Activated CD4-positive, alpha-beta T cell treated with anti-CD3 and anti-CD28 coated beads for 48 hours (primary cell): ENCODE measurements at regions not wholly inside any gene's neighbourhood (a gene's known extent, or its start where the extent isn't known, plus 50 kb on each side); places are given as distances from the start of the nearest gene placed in this dataset.
"Not testable (repeated sequence)": the region's sequence is repeated elsewhere in the genome, so short reads cannot be mapped to it uniquely, and the experiment has no call there.

ENCODE experiments used
- DNase-seq: peaks from one replicate; pipeline ENCODE4 v3.0.0-alpha.2; 2020

DNA sequence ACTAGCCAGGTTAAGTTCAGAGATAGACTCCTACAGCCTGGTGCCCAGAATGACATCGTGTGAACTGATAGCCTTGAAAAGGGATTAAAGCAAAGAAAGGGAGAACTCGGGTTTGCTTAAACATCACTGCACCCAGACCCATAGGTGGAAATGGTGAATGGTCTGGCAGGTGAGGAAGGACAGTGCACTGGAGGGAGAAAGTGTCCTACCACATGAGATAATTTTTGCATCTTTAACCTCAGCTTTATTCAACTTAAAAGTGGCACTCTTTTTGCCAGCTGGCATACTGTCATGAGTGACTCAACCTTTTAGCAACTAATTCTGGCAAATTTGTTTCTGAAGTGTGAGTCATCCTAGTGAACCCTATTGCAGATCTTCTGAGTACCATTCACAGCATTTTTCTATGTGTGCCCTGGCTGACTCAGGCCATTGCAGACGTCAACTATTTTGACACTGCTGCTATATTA is 53.0 kb upstream of the DAPP1 start:
- peak; percentile 50 for DNase-seq

DNA sequence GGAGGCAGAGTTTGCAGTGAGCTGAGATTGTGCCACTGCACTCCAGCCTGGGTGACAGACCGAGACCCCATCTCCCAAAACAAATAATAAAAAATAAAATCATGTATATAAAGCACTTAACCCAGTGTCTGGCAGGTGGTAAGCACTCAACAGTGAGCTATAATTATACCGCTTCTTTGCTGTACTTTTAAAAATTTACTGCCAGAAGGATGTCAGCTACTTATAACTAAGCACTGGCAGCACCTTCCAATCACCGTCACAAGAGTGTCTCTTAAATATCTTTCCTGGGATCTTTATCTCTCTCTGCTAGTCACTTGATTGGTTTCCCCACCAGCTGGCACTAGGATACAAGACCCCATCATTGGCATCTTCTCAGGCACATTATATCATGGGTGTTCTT is 53.9 kb upstream of the DAPP1 start:
- DNase-seq, result no peak

DNA sequence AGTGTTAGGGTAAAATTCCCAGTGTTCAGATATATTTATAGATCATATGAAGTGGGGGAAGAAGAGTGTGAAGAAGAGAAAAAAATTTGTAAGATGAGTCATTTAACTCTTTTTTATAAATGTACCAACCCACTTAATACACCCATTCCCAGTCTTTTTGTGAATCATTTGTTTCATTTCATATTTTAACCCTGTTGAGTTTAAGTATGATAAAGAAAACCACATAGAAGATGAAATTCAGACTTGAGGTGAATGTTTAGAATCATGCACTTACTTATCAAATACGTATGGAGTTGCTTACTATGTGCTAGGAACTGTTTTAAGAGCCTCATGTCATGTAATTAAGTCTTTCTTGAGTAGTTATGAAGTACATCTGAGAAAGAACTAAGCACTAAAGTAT is 56.6 kb upstream of the DAPP1 start:
- no peak for DNase-seq

DNA sequence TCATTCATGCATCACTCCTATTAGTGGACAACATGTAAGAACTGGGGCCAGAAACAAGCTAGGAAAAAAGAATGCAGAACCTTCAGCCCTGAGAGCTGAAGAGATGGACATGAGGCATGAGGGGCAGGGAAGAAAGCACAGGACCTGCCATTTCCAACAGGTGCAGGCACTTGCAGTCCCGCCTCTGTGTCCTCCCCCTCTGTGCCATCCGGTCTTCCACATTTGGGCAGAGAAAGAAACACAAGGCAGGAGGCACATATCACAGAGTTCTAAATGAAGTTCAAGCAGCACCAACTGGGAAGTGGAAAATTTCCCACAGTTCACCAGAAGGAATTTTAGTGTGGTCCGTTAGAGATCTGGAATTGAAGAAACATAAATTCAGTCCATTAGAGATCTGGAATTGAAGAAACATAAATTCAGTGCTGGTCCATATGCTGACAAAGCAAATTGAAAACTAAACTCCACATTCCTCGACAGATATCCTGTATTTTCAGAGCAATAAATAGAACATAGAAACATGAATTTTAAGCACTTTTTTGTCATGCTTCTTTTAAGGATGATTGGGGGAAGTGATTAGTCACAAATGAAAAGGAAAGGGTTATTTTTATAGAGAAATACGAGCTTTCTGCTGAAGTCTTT is 57.2 kb upstream of the DAPP1 start:
- no peak for DNase-seq

DNA sequence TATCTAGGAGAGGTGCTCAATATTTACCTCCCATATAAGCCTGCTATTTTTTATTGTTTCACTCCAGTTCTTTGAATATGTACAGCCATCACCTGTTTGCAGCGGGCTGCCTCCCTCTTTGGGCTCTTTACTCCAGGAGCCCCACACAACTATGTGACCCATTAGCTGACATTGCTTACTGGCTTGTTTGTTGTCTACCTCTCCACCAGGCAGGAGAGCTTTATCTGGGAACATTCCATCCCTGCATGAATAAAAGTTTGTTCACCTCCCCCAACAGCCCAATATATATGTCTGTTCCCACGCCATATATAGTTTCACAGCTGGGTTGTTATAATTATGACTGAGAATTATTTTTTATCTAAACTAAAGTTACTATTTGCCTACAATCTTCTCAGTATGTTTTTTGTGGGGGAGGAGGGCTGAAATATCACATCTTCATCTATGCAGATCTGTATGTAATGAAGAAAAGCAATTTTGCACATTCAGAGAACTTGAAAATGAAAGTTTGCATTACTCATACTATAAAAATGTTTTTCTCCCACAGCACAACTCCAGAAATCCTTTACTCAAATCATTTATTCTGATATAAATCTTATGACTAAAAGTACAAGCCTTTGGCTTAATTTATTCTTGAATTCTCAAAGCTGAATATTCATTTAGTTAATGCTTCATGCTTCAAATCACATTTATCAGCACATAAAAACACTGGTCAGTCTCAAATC is 61.2 kb upstream of the DAPP1 start:
- DNase-seq, result no peak

DNA sequence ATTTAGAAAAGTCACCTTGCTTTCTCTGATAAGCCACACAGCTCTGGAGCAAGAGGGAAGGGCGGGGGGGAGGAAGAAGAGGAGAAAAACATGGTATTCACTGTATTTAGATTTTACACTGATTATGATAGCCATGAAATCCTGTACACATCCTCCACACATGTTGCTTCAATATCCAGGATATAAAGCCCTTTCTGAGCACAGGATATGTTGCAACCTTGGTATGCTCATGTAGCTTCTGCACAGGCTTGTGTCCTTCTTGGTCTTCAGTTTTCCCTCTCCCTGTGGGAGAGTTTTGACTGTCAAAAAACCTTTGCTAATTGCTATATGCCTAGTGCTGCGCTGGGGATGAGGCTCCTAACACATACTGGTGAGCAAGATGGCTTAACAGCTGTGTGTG is 61.9 kb upstream of the DAPP1 start:
- DNase-seq, result no peak

DNA sequence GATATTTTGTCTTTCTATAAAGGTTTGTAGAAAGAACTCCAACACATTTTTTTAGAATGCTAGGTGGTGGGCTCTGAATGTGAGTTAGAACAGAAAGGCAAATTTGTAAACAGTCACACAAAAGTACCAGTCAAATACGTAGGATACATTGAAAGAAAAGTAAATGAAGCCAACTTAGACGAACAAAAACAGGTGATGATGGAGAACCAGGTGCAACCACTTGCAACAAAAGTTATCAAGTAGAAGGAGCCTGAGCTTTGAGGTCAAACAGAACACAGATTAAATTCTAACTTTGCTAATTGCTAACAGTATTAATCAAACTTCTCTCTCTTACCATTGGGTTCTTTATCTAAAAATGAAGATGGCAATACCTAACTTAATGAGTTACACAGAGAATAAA is 62.7 kb upstream of the DAPP1 start:
- DNase-seq, result no peak

DNA sequence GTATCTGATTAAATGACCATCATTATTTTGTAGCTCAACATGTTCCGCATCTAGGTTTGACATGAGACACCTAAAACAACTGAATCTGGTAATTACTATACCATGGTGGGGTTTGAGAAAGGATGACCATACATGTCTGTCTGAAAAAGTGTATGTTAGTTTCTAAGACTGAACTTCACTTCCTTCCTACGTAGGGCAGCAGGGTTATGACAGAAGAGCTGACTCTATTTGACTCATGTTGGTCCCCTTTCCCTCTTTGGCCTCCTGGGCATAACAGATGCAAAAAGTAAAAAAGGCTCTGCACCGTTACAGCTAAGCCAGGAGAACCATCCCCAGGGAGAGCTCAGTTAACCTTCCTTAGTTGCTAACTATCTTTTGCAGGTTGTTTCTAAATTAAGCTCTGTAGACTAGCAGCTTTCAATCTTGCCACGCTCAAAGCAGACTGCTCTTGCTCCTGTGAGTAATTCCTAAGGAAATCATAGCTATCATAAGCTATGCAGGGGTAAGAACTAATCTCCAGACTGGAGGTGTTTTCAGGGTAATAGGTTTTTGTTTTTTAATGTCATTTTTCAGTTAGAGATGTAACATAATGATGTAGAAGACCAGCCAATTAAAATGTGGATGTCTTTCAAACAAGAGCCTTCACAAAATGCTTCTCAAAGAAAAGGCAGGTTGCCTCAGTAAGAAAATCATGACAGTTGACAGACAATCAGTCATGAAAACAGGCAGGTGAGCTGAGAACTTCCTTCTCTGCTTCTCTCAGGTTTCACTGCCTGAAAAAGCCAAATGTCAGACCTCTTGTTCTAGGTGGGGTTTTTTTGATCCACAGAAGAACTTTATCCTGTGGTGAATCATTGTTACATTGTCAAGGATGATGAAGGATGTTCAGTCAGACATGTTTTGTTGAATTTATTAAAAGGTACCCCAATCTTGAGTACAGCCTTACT is 66.9 kb upstream of the DAPP1 start:
- DNase-seq, result no peak

DNA sequence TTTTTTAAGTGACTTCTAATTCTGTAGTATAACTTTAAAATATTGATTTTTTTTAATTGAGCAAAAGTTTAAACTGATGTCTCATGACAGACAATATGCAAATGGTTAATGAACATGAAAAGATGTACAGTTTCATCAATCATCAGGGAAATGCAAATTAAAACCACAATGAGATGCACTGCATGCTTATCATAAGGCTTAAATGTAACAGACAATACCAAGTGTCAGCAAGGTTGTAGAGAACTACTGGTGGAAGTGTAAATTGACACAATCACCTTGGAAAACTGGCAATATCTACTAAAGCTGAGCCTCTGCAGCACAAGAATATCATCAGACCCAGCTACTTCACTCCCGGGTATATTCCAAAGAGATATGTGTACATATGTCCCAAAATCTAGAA is 70.2 kb upstream of the DAPP1 start:
- DNase-seq, result no peak

DNA sequence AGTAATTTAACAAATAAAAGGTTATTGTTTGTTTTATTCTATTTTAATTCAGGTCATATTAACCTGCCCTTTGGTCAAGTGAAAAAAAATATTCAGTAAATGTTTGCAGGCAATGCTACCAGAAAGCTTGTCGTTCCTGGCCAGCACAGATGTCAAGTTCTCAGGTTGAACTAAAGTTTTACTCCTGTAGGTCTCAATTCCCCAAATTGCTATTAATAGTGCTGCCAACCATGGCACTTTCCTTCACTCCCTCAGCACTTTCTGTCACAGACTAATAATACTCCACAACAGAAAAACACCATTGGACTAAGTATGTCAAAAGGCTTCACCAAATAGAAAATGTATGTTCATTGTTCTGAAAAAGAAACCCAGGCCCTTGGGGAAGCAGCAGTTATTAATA is 79.2 kb upstream of the C4orf54 start:
- no peak for DNase-seq

DNA sequence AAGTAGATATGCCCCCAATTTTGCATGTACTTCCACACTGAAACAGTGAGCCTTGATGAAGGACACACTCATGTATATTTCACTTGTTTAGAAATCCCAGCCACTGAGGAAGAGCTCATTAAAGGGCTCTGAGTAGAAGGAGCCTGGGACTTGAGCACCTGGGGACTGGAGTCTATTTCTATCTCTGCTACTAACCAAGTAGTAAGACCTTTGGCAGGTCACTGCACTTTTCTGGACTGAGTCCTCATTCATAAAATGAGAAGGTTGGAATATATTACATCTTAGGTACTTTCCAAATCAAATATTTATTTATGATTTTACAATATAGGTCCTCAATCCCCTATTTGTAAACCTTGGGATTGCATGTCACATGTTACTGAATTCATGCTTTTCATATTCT is 78.2 kb upstream of the C4orf54 start:
- DNase-seq, result no peak

DNA sequence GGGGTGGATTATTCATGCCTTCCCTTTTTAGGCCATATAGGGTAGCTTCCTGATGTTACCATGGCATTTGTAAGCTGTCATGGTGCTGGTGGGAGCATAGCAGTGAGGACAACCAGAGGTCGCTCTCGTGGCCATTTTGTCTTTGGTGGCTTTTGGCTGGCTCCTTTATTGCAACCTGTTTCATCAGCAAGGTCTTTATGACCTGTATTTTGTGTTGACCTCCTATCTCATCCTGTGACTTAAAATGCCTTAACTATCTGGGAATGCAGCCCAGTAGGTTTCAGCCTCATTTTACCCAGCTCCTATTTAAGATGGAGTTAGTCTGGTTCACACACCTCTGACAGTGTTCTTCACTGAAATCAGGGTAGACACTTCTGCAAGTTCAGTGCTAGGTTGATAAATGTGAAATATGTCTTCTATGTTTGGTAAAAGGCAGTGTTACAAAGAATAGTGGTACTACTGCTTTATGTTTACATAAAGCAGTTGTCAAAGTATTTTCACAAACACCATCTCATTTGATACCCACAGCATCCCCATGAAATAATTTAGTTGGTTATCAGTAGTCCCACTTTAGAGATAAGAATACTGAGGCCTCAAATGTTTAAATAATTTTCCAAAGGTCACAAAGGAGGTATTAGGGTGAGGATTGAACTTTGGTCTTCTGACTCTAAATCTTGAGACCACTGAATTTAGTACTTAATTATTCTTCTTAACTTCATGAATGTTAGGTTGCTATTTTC is 77.1 kb upstream of the C4orf54 start:
- DNase-seq, result no peak

DNA sequence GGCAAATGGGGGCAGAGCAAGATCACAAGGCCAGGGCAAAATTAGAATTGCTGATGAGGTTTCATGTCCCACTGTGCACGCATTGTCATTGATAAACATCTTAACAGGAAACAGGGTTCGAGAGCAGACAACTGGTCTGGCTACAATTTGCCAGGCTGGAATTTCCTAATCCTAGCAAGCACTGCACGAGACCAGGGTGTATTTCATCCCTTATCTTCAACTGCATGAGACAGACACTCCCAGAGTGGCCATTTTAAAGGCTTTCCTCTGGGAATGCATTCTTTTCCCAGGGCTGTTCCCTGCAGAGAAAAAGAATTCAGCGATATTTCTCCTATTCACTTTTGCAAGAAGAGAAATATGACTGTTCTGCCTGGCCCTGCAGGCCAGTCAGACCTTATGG is 75.8 kb upstream of the C4orf54 start:
- not testable (repeated sequence) for DNase-seq

DNA sequence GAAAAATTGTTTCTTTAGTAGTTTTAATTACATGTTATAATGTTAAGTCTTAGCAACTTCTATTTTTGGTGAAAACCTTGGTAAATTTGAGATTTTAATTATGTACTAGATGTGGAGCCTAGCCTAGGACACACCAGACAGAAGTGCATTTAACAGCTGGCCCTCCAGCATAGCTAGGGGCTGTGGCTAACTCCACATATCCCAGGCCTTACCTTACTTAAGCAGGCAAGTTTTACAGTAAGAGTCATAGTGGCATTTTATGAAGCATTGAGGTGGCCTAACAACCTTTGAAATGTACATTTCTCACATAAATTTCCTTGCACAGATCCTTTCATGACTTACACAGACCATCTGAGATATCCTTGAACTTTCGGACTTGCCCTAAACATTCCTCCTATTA is 71.6 kb upstream of the C4orf54 start:
- no peak for DNase-seq

DNA sequence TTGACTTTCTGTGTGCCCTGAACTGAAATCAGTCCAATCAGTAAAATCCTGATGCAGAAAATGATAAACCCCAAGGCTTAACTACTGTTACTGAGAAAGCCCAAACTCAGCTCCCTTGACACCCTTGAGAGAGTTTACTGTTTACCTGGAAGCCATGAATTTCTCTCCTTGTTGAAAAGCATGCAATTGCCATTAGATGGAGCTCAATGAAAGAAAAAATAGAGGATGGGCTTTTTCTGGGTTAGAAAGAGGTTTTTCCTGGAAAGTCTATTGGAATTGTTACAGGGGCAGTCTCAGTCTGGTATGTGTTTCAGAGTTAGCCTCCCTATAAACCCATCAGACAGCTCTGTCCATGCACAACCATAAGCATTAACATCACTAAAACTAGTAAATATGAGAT is 66.4 kb upstream of the C4orf54 start:
- DNase-seq, result no peak

DNA sequence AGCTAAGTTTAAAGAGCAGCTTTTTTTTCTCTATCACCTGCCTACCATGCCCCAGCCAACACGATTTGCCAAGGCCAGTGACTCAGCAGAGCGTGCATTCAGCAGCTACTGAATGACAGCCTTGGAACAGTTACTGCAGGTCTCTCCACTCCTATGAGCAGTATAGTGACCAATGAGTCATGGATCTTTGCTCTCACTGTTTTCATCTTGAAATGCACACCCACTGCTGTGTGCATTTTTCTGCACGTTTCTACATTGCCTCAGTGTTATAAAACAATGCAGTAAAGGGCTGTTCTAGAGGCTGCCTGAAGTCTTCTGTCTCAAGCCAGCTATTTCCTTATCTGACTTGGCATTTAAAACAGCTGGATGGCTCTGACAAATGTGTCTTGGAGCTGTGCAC is 66.0 kb upstream of the C4orf54 start:
- DNase-seq, result peak; percentile 48

DNA sequence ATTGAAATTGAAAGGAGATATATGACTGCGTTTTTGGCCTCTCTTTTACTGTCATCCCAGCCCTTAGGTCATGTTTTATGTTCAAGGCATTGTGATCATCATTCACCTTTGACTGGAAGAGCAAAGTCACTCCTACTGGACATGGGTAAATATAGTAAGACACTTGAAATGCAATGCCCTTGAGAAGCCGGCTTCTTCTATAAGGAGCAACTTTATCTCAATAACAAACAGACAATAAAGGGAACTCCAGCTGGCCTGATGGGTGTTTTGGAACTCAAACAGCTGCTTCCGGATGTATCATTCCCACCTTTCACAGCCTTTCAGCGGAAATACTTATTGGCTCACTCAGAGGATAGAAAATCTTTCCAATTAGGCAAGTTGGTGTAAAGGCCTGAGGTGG is 65.1 kb upstream of the C4orf54 start:
- no peak for DNase-seq

DNA sequence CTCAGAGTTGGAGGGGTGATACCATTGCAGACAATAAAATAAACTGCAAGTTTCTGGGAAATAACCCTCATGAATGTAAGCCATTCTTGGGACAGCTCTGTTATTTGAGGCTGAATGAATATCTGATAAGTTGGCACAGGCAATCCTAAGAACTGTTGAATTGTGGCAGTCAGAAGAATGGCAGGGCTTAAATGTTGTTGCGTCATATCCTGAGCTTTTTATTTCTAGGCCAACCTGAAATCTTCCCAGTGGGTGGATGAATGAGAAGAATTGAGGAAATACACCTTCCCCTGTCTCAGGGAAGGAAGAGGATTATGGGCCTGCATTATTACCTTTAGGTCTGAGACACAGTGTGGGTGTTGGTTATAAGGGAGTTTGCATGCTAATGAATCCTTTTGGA is 64.4 kb upstream of the C4orf54 start:
- no peak for DNase-seq

DNA sequence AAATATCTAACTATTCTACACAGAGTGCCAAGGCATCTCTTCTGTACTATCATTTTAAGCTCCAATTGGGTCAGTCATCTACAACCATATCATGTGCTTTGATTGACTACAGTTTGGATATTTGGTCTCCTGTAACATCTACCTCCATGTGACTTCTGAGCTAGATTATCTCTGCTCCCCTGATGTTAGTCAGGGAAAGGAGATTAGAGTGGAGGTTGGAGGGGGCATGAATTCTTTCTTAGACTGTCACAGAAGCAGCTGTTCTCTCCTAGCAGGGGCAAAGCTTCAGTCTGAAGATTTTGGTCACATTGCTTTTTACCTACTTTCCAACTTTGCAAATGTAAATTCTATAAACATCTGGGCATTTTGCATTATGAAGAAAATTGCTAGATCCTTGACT is 62.6 kb upstream of the C4orf54 start:
- DNase-seq, result no peak

DNA sequence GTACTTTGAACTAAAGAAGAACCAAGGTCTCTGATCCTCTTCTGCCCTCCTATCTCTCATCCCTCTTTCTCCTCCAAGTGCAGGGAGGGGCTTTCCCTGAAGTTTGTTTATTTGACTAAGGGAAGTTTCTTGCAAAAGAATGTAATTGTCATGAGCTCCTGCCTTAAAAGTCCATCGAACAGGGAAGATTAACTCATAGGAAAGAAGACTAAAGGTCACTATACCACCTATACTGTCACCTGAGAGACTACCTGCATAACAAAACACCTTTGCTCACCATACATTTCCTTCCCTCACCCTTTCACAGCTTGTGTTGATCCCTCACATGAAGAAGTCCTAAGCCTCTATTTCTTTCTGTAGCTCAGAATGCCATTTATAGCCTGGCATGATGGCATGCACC is 59.4 kb upstream of the C4orf54 start:
- DNase-seq, result no peak

DNA sequence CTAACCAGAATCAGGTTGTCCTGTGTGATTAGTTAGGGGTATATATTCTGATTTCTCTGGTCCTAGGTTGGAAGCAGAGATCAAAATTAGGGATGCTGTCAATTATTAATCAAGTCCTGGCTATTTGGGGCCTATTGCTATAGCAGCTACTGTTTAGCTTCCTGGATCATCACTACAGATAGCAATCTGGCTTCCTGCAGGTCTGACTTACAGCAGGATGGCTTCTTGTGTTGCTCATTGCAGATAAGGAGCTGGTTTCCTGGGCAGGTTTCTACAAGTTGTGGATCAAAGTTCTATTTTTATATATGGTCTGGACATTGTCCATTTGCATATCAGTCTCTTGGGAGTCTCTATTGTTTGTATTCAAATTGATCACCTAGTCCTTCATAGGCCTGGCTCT is 57.7 kb upstream of the C4orf54 start:
- no peak for DNase-seq

DNA sequence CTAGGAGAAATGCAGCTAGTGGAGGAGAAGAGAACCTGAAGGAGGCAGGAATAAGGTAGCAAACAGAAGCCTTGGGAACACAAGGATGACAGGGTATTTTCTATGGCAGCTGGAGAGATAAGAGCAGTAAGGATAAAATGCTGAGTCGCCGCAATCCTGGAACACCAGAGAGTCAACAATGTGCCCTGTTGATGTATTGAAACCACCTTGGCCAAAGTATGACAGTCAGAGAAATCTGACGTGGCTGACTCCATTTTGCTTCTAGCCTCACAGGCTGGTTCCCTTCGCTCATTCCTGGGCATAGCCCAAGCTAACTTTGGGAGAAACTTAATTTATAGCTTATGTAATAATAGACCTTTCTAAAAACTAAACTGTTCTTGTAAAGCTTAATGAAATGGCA is 56.6 kb upstream of the C4orf54 start:
- no peak for DNase-seq

DNA sequence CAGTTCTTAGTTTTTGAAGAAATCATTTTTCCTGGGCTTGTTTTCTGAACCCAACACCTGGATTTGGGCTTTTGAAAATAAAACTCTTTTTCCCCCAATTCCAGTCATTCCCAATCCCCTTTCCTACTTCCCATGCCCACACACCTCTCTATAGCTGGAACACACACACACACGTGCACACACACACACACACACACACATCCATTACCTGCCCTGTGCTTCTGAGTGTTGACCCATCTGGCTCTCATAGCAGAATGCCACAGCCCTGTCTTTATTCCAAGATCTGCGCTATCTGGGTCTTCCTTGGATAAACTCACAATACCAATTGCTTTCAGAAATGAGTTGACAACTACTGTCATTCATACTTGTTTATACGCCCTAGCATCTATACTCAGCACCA is 54.9 kb upstream of the C4orf54 start:
- no peak for DNase-seq
